HG03135 (cell line): ENCODE measurements at regions not wholly inside any gene's neighbourhood (a gene's known extent, or its start where the extent isn't known, plus 50 kb on each side); places are given as distances from the start of the nearest gene placed in this dataset.

Experiments used
- ATAC-seq: cut with Tn5 transposase; IDR thresholded peaks from one replicate; pipeline ENCODE4 v1.9.1; 2021; ENCODE audit warnings: mild to moderate bottlenecking, moderate library complexity; ENCODE audit not compliant: unreplicated experiment

- no peak for ATAC-seq
These were observed 262.2 kb downstream of the GLRX3 start for GRCh38 chr10:130398090-130398994.

- no peak for ATAC-seq
These were observed 263.3 kb downstream of the GLRX3 start for GRCh38 chr10:130399425-130399950.

GRCh38 chr10:130400890-130401289 is 264.7 kb downstream of the GLRX3 start:
- ATAC-seq: no peak

GRCh38 chr10:130401860-130402765 is 265.9 kb downstream of the GLRX3 start:
- ATAC-seq: no peak

- ATAC-seq: no peak
These were observed 267.2 kb downstream of the GLRX3 start for GRCh38 chr10:130403153-130404075.

GRCh38 chr10:130404476-130405055 is 268.4 kb downstream of the GLRX3 start:
- ATAC-seq: no peak

- ATAC-seq: no peak
These were observed 270.9 kb downstream of the GLRX3 start for GRCh38 chr10:130407052-130407451.

- ATAC-seq: no peak
These were observed 273.1 kb downstream of the GLRX3 start for GRCh38 chr10:130409331-130409730.

- ATAC-seq: no peak
These were observed 273.7 kb downstream of the GLRX3 start for GRCh38 chr10:130409931-130410330.

- no peak for ATAC-seq
These were observed 275.4 kb downstream of the GLRX3 start for GRCh38 chr10:130411496-130412085.

GRCh38 chr10:130412317-130412716 is 276.1 kb downstream of the GLRX3 start:
- no peak for ATAC-seq

GRCh38 chr10:130416334-130417150 is 280.4 kb downstream of the GLRX3 start:
- no peak for ATAC-seq

GRCh38 chr10:130418731-130419130 is 282.5 kb downstream of the GLRX3 start:
- ATAC-seq: no peak

GRCh38 chr10:130421909-130422308 is 285.7 kb downstream of the GLRX3 start:
- no peak for ATAC-seq

GRCh38 chr10:130422366-130423324 is 286.5 kb downstream of the GLRX3 start:
- ATAC-seq: no peak

- ATAC-seq: no peak
These were observed 287.5 kb downstream of the GLRX3 start for GRCh38 chr10:130423455-130424305.

GRCh38 chr10:130424418-130424817 is 288.2 kb downstream of the GLRX3 start:
- no peak for ATAC-seq
